Nephron (organoid): ENCODE measurements at regions not wholly inside any gene's neighbourhood (a gene's known extent, or its start where the extent isn't known, plus 50 kb on each side); places are given as distances from the start of the nearest gene placed in this dataset.

Experiments used
- H3K27ac Mint-ChIP-seq, 3 experiments: 2 replicates each; pipeline ENCODE4 v1.8.0; 2020; ENCODE audit warnings: mixed read lengths in 3 of 3, mild to moderate bottlenecking in 2 of 3, moderate library complexity in 1 of 3
- H3K27me3 Mint-ChIP-seq: 2 replicates; pipeline ENCODE4 v1.8.0; 2021; ENCODE audit warnings: low read depth, mild to moderate bottlenecking, moderate library complexity, mixed read lengths
- H3K36me3 Mint-ChIP-seq: 2 replicates; pipeline ENCODE4 v1.8.0; 2020; ENCODE audit warnings: low read depth, mixed read lengths
- H3K4me1 Mint-ChIP-seq: 2 replicates; pipeline ENCODE4 v1.8.0; 2020; ENCODE audit warnings: mixed read lengths
- H3K4me3 Mint-ChIP-seq, 3 experiments: 2 replicates each; pipeline ENCODE4 v1.8.0; 2020; ENCODE audit warnings: mild to moderate bottlenecking in 3 of 3, mixed read lengths in 3 of 3, moderate library complexity in 2 of 3
- H3K9me3 Mint-ChIP-seq: 2 replicates; pipeline ENCODE4 v1.8.0; 2020; ENCODE audit warnings: mixed read lengths
- CTCF ChIP-seq, 3 experiments: fragments of 200-600 bp; sonication (generic); IDR thresholded peaks; one replicate each; pipeline ENCODE4 v1.5.0; 2021; ENCODE audit warnings: antibody characterized with exemption in 3 of 3; ENCODE audit not compliant: unreplicated experiment in 3 of 3

DNA sequence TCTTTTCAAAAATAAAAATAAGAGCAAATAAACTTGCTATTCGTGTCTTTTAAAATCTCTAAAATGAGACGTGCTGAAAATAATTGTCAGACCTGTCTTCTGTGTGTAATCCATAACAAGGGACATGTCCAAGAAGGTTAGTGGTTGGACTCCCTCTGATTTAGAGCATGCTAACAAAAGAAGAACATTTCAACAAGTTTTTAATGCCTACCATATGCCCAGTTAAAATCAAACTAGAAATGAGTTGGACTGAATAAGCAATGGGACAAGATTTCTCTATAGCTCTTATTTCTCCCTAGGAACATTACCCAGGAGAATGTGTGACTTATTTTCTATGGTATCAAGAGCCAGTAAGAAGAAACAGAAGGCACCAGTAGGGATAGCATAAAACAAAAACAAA lies 689.7 kb upstream of the SOX9 start:
- Mint-ChIP-seq H3K27me3 (no peaks in the 10 kb centered on the region), H3K27ac (no peak overlapping the region), H3K4me3 (no peak overlapping the region), H3K9me3 (peaks cover 9% of the 10 kb centered on the region), H3K4me1 (no peaks in the 10 kb centered on the region), H3K36me3 (no peaks in the 10 kb centered on the region)
- TF ChIP-seq CTCF (IDR thresholded peaks at IDR 0.05; ENCODE audit: unreplicated experiment in 3 of 3): no peak

DNA sequence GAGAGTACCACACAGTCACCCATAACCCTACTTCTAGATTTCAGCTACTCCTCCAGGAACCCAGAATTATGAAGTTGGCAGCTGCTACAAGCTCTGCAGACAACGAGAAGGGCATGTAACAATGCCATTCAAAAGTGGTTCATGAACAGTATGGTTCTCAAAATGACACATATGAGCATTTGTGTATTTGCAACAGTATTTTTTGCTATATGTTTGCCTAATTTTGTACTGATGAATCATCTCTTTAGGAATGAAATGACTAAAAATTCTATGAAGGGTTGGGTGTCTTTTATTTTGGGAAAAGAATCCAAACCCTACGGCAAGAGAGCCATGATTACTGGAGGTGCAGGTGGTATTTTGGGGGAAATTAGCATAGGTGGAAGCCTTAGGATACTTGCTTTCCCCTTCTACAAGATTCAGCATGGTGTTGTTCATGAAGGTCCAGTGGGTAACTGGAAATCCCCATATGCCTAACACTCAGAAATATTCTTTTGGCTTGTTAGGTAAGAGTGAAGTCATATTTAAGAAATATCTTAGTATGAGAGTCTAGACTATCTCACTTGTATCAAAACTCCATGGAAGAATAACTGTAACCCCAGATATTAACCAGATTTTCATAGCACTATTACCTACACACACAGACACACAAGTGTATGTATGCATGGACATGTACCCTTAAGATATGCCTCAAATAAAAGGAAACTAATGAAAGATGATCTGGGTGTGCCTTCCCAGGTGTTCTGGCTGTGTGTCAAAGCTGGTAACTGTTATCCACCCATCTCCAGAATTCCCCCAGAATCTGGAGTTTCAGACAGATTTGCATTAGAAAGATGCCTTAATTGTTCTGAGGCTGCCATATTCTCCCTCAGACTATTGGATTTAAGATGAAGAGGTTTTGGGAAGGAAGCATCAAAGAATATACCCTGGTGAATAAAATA lies 688.2 kb upstream of the SOX9 start:
- H3K9me3 Mint-ChIP-seq: peaks cover 9% of the 10 kb centered on the region

GRCh38 chr17:71434716-71435115 lies 686.1 kb upstream of the SOX9 start:
- H3K27me3 Mint-ChIP-seq: no peaks in the 10 kb centered on the region
- no peaks in the 10 kb centered on the region for H3K36me3 Mint-ChIP-seq
- no peak overlapping the region for H3K27ac Mint-ChIP-seq
- no peak for TF ChIP-seq CTCF (IDR thresholded peaks at IDR 0.05; ENCODE audit: unreplicated experiment in 3 of 3)
- no peaks in the 10 kb centered on the region for H3K9me3 Mint-ChIP-seq
- peaks cover 5% of the 10 kb centered on the region for H3K4me1 Mint-ChIP-seq
- H3K4me3 Mint-ChIP-seq: no peak overlapping the region

More for the DNA sequence above, 688.2 kb upstream of the SOX9 start:
- Mint-ChIP-seq H3K4me3 (no peak overlapping the region), H3K27me3 (no peaks in the 10 kb centered on the region), H3K27ac (no peak overlapping the region), H3K36me3 (no peaks in the 10 kb centered on the region), H3K4me1 (no peaks in the 10 kb centered on the region)
- no peak for TF ChIP-seq CTCF (IDR thresholded peaks at IDR 0.05; ENCODE audit: unreplicated experiment in 3 of 3)

- no peaks in the 10 kb centered on the region for H3K36me3 Mint-ChIP-seq
- no peaks in the 10 kb centered on the region for H3K9me3 Mint-ChIP-seq
- no peak for TF ChIP-seq CTCF (IDR thresholded peaks at IDR 0.05; ENCODE audit: unreplicated experiment in 3 of 3)
Observed at GRCh38 chr17:71436479-71436878, 684.3 kb upstream of the SOX9 start.

DNA sequence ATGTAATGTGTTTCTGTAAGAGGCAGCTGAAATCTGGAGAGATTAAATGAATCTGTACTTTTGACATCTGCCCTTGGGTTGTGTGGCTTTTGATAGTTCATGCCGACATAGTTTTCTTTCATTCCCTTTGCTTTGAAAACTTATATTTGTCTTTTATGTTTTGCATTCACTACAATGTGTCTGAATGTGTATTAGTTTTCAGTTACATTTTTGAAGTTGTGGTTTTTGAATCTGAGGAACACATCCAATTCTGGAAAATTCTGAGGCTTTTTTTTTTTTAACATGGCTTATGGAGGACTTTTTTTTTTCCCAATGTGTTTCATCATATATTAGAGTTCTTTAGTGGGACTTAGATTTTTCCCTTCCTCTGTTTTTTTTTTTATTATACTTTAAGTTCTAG lies 683.7 kb upstream of the SOX9 start:
- no peak overlapping the region for H3K27ac Mint-ChIP-seq
- H3K27me3 Mint-ChIP-seq: no peaks in the 10 kb centered on the region
- no peak for TF ChIP-seq CTCF (IDR thresholded peaks at IDR 0.05; ENCODE audit: unreplicated experiment in 3 of 3)
- H3K4me1 Mint-ChIP-seq: peaks cover 5% of the 10 kb centered on the region
- H3K9me3 Mint-ChIP-seq: no peaks in the 10 kb centered on the region
- no peaks in the 10 kb centered on the region for H3K36me3 Mint-ChIP-seq
- no peak overlapping the region for H3K4me3 Mint-ChIP-seq

More at GRCh38 chr17:71436479-71436878, 684.3 kb upstream of the SOX9 start:
- peaks cover 5% of the 10 kb centered on the region for H3K4me1 Mint-ChIP-seq
- no peak overlapping the region for H3K4me3 Mint-ChIP-seq
- H3K27ac Mint-ChIP-seq: no peak overlapping the region
- no peaks in the 10 kb centered on the region for H3K27me3 Mint-ChIP-seq
